ELF-1 (cell line): ENCODE measurements at regions not wholly inside any gene's neighbourhood (a gene's known extent, or its start where the extent isn't known, plus 50 kb on each side); places are given as distances from the start of the nearest gene placed in this dataset.
"Not testable (repeated sequence)": the region's sequence is repeated elsewhere in the genome, so short reads cannot be mapped to it uniquely, and the experiment has no call there.

Source experiments
- DNase-seq: peaks from one replicate; pipeline ENCODE4 v3.0.0-alpha.2; 2016; ENCODE audit warnings: low read depth, low spot score

DNA sequence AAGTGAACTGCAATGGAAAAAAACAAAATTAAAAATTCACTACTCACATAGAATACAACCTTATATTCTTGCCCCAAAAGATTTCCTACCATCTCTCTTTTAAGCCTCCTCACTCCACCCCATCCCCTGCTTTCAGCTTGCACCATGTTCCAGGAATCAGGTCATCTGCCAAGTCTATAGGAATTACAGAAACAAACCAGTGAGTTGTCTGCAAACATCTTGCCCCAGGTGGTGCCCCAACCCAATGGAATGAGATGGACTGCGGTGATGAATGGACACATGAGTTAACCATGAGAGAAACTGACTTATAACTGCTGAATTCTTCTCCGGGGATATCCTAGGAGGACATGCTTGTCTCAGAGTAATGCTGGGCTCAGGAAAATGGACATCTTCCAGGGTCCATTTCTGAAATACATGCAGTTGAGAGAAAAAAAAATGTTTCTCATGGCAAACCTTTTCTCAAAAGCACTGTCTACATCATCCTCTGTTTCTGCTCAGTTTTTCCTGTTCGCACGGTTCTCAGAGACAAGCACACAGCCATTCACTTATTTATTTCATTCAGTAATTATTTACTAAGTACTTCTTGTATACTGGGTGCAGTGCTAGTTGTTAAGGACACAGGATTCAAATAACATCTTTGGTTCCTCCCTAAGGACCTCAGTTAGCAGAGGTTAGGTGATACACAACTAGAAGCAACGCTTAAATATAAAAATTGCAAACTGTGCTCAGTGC lies 350.0 kb downstream of the RND3 start:
- no peak for DNase-seq

DNA sequence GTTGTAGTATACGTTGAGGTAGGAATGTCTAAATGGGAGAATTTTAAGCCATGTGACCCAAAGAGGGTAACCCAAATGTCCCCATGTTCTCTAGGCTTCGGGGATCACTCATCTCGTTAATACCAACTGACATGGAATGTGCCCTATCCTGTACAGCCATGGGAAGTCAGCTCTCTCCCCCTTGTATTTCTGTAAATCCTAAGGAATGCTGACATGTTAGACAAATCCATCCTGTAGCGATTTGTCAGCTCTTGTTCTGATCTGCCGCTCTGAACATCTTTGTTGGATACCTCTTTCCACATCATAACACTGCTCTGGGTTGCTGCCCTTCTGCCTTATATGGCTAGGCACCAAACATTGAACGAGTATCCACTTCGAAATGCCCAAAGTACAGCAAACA lies 350.6 kb downstream of the RND3 start:
- DNase-seq = no peak

GRCh38 chr2:150136401-150136800 lies 351.1 kb downstream of the RND3 start:
- DNase-seq = no peak

- no peak for DNase-seq
Observed at GRCh38 chr2:150135223-150135883, 352.1 kb downstream of the RND3 start.

DNA sequence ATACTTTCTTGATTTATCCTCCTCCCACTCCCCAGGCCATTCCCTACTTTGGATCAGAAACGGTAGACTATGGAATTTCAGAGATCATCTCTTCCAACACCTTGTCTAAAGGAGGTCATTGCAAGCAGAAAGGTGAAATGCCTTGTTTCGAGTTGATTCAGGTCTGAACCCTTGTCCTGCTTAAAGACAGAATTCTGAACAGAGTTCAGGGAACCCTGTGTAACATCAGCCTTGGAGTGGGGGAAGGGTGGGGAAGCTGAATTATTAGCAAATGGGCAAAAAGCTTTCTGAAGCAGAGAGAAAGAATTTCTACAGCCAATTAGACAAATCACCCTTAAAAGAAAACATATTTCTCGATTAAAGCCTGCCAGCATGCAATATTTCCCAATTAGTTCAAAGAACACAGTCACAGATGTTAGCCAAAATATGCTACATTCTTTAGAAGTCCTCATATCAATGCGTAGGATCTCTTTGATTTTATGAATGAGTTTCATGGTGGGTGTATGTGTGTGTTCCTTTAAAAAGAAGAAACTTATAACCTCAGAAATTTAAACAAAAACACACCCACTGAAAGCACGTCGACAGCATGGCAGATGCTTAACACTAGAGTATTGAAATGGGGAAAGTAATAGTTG lies 353.1 kb downstream of the RND3 start:
- no peak for DNase-seq

DNA sequence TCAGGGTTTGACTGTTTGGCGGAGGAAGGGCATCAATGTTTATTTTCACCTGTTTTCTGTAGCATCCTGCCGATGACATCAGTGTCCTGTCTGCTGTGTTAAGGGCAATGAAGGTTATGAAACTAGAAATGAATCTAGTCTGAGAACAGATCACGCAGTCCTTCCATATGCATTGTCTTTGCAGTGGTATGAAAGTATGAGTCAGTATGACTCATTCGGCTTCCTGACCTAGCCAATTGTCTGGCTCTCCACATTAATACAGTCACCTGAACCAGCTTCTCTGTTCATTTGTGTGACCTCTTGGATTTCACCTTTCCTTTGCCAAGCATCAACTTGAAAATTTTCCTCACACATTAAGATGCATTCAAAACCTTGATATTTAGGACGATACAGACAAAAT lies 353.8 kb downstream of the RND3 start:
- DNase-seq = no peak

- no peak for DNase-seq
Observed at GRCh38 chr2:150129921-150130575, 357.4 kb downstream of the RND3 start.

GRCh38 chr2:150127995-150128394 lies 359.5 kb downstream of the RND3 start:
- no peak for DNase-seq

DNA sequence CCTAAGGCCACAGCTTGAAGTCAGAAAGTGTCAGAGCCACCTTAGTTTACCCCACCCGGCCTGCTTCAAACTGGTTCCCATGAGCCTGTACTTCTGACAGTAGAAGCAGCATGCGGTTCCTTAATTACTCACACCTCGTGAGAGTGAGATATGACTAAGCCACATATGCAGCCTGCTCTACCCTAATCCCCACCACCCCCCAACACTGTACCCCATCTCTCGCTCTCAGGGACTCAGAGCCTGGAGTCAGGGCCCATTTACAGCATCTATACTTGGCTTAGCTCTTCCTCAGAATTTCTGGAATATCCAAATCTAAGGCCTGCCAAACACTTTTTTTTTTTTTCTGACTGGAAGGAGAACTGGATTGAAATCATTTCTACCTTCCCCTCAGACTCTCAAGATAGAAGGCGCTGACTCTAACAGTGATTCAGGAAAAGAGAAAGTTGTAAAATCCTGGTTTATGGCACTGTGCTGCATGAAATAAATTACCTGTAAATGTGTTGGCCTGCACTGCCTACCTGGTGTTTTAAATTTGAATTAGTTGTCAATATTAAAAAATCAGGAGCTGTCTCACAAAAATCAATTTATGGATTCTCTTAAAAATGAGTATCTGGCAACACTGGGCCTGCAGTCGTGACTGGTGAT lies 360.0 kb downstream of the RND3 start:
- DNase-seq = no peak

DNA sequence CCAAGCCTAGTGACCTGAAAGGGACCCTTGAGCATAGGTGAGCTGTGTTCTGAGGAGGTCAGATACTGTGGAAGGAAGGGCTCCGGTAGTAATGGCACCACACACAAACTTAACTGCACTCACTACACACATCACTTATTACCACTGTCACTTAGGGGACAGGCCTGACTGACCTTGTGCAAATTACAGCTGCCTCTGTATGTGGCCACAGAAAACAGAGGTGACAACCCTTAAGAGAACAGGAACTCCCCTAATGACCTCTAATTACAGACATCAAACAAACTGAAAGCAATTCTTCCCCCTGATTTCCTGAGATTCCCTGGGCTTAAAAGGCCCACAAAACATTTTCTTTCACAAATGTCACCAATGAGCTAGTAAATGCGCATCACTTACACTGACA lies 360.6 kb downstream of the RND3 start:
- peak; percentile 5 for DNase-seq

DNA sequence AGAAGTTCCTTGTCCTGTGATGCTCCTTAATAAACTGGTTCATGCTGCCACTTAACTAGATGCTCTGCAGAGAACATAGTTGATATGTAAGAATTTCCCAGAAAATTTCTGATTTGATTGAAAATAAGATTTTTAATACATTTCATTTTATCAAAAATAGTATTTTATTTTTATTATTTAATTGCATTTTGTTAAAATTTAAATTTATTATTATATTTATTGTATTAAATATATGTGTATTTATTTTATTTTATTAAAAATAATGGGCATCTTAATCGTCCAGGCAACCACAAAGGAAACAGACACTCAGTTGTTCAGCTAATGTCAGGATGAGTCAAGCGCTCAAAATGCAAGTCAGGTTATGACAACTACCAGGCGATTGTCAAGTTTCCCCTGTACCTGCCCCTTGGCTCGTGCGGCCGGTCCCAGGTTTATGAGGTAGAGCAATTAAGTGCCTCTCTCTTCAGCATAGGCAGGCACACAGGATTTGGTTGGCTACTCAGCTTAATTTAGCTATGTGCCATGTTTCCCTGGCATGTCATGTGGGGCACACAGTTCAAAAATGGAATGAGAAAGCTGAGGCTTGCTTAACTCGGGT lies 361.2 kb downstream of the RND3 start:
- no peak for DNase-seq

- no peak for DNase-seq
Observed at GRCh38 chr2:150125708-150126107, 361.8 kb downstream of the RND3 start.

DNA sequence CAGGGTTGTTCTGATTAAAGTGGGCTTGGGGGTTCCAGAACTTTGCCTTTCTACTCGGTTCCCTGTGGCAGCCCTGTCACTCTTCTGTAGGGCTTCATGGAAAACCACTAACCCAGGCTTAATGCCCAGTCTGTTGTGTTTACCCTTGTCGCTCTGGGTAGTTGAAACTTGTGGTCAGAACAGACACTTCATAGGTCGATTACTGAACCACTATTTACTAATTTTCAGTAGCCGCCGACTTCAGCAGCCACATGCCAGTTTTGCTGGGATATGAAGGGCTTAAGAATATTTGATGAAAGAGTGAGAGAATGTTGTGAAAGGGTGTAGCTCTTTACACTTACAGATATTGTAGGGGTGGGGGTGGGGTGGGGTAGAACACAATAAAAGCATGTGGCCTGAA lies 362.3 kb downstream of the RND3 start:
- DNase-seq = no peak

- DNase-seq = no peak
Observed at GRCh38 chr2:150124739-150125138, 362.7 kb downstream of the RND3 start.

DNA sequence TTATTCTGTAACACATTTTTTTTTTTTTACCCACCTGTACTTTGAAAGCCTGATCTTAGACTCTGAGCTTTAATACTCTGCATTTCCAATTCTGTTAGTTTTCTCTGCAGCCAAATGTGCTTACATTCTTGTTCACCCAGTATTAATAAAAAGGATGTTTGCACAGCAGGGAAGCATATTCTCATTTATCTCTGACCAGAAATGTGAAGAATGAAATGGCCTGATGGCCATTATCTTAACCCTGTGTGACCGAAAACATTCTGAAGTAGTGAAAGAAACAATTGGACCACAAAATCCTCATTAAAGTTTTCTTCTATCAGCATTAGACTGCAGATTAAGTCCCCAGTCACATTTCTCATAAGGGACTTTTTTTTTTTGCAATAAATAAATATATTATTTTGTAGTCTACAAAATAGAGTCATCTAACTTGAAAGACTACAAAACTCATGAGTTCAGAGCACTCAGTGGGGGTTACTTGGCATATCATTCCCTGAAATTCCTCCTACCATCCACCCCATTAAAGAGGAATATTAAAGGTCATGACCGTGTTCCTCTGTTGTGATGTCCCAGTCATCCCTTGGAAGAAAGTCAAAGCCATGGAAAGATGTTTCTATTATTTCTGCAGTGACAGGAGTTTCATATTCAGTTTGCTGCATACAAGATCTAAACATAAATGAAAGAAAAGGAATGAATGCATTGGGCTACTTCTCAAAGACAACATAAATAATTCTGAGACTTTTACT lies 364.4 kb downstream of the RND3 start:
- DNase-seq = no peak

GRCh38 chr2:150122156-150122555 lies 365.3 kb downstream of the RND3 start:
- DNase-seq = no peak

GRCh38 chr2:150120326-150120955 lies 367.0 kb downstream of the RND3 start:
- peak; percentile 15 for DNase-seq

GRCh38 chr2:150119819-150120218 lies 367.6 kb downstream of the RND3 start:
- peak; percentile 16 for DNase-seq

DNA sequence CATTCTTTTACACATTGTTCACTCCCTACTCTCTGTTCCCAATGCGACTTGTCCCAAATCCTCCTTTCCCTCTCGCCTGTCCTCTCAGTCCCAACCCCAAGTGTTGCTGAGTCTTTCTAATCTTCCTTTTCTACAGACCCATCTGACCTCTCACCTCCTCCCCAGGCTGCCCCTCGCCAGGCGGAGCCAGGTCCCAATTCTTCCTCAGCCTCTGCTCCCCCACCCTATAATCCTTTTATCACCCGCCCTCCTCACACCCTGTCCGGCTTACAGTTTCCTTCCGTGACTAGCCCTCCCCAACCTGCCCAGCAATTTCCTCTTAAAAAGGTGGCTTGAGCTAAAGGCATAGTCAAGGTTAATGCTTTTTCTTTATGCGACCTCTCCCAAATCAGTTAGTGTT lies 373.4 kb downstream of the RND3 start:
- not testable (repeated sequence) for DNase-seq

DNA sequence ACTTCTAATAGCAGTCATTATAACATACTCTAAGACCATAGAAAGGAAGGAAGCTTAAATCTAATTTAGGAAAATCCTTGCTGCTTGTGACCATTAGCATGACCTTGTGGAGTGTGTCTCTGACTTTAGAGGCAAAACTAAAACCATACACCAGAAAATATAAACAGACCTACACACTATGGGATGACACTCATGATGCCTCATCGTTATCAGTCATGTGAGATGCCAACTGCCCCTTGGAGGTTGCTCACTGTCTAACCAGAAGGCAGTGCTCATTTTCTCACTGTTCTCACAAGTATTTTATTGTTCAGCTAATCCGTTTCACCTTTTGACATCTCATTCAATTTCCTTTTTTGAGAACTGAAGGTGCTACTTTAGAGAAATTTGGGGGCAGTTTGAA lies 376.9 kb downstream of the RND3 start:
- no peak for DNase-seq
